ENCODE measurements at regions not wholly inside any gene's neighbourhood (a gene's known extent, or its start where the extent isn't known, plus 50 kb on each side); places are given as distances from the start of the nearest gene placed in this dataset.
"Not testable (repeated sequence)": the region's sequence is repeated elsewhere in the genome, so short reads cannot be mapped to it uniquely, and the experiment has no call there.

DNA sequence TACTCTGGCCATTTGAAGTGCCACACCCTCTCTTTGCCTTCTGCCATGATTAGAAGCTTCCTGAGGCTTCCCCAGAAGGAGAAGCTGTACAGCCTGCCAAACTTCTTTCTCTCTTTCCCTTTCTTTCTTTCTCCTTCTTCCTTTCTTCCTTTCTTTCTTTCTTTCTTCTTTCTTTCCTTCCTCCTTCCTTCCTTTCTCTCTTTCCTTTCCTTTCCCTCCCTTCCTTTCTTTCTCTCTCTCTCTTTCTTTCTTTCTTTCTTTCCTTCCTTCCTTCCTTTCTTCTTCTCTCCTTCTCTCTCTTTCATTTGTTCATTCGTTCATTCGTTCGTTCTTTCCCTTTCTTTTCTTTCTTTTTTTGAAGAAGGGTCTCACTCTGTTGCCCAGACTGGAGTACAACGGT lies 931.0 kb downstream of the TTLL7 start:
- no peak for DNase-seq

GRCh38 chr1:83065952-83066727 lies 932.8 kb downstream of the TTLL7 start:
- DNase-seq: no peak

- DNase-seq: no peak
Measured at GRCh38 chr1:83064589-83065242, 934.2 kb downstream of the TTLL7 start.

- DNase-seq: no peak
Measured at GRCh38 chr1:83060651-83061390, 938.1 kb downstream of the TTLL7 start.

DNA sequence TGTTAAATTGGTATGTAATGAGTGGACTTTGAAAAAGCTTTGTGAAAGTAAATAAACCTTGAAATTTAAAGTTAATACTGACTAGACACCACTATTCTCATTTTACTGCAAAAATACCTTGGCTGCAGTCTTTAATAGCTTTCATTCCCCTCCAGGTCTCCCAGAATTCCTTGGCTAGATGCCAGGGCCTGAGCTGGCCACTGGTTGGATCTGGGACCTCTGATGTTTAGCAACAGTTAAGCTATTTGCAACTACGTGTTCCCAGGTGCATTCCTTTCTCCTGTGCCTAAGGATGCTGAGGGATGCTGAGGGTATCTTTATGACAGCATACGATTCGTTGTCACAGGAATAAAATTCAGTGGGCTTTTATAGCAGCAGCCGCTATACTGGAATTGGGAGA lies 938.7 kb downstream of the TTLL7 start:
- DNase-seq: no peak

- DNase-seq: no peak
Measured at GRCh38 chr1:83058327-83058726, 940.6 kb downstream of the TTLL7 start.

DNA sequence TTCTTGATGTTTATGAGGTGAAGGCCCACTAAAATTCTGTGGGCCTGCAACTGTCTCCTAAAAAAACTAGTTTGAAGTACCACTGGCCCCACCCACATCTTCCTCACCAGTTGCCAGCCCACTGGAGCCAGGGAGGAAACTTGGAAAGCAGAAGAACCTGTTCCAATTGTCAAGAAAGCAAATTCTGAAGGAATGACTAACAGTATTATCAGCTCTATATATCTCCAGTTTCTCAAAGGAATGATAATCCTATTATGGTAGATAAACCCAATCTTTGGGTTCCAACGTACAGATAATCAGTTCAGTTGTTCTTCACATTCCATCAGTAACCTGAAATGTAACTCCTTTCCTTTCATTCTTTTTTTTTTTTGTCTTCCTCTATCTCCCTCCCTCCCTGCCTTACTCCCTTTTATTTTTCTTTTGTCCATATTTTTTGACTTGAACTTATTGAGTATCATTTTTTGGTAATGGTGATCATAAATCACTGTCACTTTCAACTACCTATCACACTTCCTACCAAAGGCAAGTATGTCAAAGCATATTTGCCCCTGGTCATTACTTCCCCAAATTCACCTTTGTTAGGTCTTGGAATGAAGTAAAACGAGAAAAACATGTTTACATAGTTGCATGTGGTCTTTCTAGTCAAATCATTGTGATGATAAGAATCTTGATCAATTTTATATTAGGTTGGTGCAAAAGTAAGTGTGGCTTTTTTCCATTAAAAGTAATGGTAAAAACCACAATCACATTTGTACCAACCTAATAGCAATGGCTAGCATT lies 943.4 kb downstream of the TTLL7 start:
- DNase-seq: no peak

GRCh38 chr1:83053446-83053845 lies 945.5 kb downstream of the TTLL7 start:
- DNase-seq: no peak

- DNase-seq: no peak
Measured at GRCh38 chr1:83052865-83053264, 946.1 kb downstream of the TTLL7 start.

DNA sequence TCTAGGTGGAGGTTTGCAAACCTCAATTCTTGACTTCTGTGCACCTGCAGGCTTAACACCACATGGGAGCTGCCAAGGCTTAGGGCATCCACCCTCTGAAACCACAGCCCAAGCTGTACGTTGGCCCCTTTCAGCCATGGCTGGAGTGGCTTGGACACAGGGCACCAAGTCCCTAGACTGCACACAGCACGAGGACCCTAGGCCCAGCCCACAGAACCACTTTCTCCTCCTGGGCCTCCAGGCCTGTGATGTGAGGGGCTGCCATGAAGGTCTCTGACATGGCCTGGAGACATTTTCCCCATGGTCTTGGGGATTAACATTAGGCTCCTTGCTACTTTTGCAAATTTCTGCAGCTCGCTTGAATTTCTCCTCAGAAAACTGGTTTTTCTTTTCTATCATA lies 947.9 kb downstream of the TTLL7 start:
- DNase-seq: not testable (repeated sequence)

- no peak for DNase-seq
Measured at GRCh38 chr1:83043244-83043643, 955.7 kb downstream of the TTLL7 start.

- DNase-seq: not testable (repeated sequence)
Measured at GRCh38 chr1:83039091-83039490, 959.8 kb downstream of the TTLL7 start.

- no peak for DNase-seq
Measured at GRCh38 chr1:83034851-83035250, 964.1 kb downstream of the TTLL7 start.

- no peak for DNase-seq
Measured at GRCh38 chr1:83033682-83034081, 965.2 kb downstream of the TTLL7 start.

GRCh38 chr1:83029916-83030315 lies 969.0 kb downstream of the TTLL7 start:
- no peak for DNase-seq

DNA sequence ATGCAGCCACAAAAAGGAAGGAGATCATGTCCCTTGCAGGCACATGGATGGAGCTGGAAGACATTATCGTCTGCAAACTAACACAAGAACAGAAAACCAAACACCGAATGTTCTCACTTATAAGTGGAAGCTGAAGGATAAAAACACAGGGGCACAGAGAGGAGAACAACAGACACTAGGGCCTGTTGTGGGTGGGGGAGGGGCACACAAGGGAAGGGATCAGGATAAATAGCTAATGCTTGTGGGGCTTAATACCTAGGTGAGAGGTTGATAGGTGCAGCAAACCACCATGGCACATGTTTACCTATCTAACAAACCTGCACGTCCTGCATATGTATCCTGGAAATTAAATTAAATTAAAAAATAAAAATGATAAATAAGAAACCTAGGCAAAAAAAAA lies 969.9 kb downstream of the TTLL7 start:
- no peak for DNase-seq

GRCh38 chr1:83028467-83028866 lies 970.5 kb downstream of the TTLL7 start:
- no peak for DNase-seq

- DNase-seq: no peak
Measured at GRCh38 chr1:83027511-83027910, 971.4 kb downstream of the TTLL7 start.

DNA sequence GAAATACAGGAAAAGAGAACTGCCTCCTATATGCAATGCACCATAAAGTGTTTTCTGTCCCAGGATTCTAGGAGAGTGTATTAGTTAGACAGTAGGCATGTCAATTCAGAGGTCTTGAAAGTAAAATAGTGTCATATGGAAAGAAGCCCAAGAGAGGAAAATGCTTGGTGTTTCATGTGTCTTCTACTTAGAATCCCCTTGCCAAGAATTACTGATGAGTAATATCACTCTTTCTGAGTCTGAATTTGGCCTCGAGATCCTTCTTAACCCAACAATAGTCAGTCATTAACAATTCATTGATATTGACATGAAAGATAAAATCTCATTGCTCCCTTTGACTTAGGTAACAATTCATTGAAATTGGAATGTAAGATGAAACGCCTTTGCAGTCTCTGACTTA lies 972.2 kb downstream of the TTLL7 start:
- no peak for DNase-seq

DNA sequence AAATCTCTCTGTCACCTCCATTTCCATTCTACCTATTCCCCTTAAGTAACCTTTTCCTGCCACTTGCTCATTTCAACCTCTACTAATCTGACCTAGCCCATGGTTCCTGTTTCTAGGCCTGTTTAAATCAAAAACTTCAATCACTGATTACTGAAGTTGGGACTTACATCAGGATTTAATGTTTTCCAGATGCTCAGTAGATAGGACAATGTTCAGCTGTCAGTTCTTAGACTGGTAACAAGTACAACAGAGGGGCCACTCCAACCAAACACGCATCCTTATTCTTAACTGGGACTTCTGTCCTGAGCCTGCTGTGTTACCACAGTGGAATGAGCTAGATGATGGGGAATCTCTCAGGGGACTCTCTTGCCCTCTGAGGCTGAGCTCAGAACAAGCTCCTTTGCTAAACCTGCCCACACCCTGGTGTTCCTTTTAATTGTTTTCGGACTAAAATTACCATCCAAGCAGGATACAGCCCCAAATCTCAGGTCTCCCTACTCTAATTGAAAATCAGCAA lies 974.6 kb downstream of the TTLL7 start:
- DNase-seq: no peak

DNA sequence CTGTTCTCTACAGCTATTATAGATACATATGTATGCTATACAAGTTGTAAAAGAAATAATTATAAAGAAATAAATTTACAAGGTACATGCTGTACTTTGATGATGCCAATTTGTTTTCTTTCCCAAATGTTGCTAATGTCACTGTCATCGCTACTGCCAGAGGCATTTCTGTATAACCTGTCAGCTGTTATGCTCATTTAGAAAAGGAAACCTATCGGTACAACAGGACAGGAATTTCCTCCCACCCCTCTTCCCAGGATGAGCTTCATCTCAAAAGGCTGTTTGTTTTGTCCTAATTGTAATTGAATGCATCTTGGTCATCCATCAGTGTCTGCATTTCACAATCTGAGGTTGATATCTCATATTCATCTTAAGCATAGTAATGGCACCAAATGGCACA lies 975.7 kb downstream of the TTLL7 start:
- DNase-seq: no peak

- no peak for DNase-seq
Measured at GRCh38 chr1:83022206-83022605, 976.7 kb downstream of the TTLL7 start.

DNA sequence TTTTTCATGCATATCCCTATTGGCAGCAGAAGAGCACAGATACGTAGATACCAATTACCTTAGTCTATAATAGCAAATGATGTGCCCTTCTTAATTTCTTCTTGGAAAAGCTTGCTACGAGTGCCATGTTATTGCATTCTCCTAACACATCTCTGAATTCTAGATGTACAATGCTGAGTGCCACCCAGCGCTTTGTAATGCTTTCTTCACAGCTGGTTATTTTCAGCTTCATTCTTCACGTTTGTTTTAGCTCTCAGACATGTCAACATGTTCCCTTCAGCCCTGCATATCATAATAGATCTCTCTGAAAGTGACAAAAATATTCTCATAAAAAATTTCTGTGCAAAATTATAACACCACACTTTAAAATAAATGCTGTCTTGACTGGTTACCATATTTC lies 981.2 kb downstream of the TTLL7 start:
- DNase-seq: no peak
